ENCODE measurements at regions not wholly inside any gene's neighbourhood (a gene's known extent, or its start where the extent isn't known, plus 50 kb on each side); places are given as distances from the start of the nearest gene placed in this dataset.

GRCh38 chr9:693201-694091 lies 148.1 kb upstream of the DMRT1 start:
- Histone ChIP-seq H3K4me1 (ENCODE audit: control insufficient read depth, insufficient read depth, low read length) (peaks cover 28% of the 10 kb centered on the region), H3K9me3 (ENCODE audit: control insufficient read depth, low read length) (no peaks in the 10 kb centered on the region), H3K9ac (ENCODE audit: low read length) (no peak overlapping the region), H3K36me3 (ENCODE audit: control insufficient read depth, insufficient read depth, low read length) (no peaks in the 10 kb centered on the region), H3K27me3 (ENCODE audit: control insufficient read depth, insufficient read depth, low read length) (no peaks in the 10 kb centered on the region), H3K4me3 (ENCODE audit: low read length) (no peak overlapping the region)

GRCh38 chr9:694092-694402 lies 147.4 kb upstream of the DMRT1 start:
- no peaks in the 10 kb centered on the region for H3K27me3 ChIP-seq (ENCODE audit: control insufficient read depth, insufficient read depth, low read length)
- no peak overlapping the region for H3K9ac ChIP-seq (ENCODE audit: low read length)
- H3K9me3 ChIP-seq (ENCODE audit: control insufficient read depth, low read length) = no peaks in the 10 kb centered on the region
- H3K4me3 ChIP-seq (ENCODE audit: low read length) = no peak overlapping the region
- H3K36me3 ChIP-seq (ENCODE audit: control insufficient read depth, insufficient read depth, low read length) = no peaks in the 10 kb centered on the region
- peaks cover 28% of the 10 kb centered on the region for H3K4me1 ChIP-seq (ENCODE audit: control insufficient read depth, insufficient read depth, low read length)

- no peak overlapping the region for H3K4me3 ChIP-seq (ENCODE audit: low read length)
- H3K27me3 ChIP-seq (ENCODE audit: control insufficient read depth, insufficient read depth, low read length) = no peaks in the 10 kb centered on the region
- H3K36me3 ChIP-seq (ENCODE audit: control insufficient read depth, insufficient read depth, low read length) = no peaks in the 10 kb centered on the region
- no peaks in the 10 kb centered on the region for H3K9me3 ChIP-seq (ENCODE audit: control insufficient read depth, low read length)
- no peak overlapping the region for H3K9ac ChIP-seq (ENCODE audit: low read length)
- H3K4me1 ChIP-seq (ENCODE audit: control insufficient read depth, insufficient read depth, low read length) = peaks cover 28% of the 10 kb centered on the region
These were observed 146.9 kb upstream of the DMRT1 start for GRCh38 chr9:694403-695154.

- Histone ChIP-seq H3K9ac (ENCODE audit: low read length) (no peak overlapping the region), H3K4me3 (ENCODE audit: low read length) (no peak overlapping the region), H3K4me1 (ENCODE audit: control insufficient read depth, insufficient read depth, low read length) (peaks cover 28% of the 10 kb centered on the region), H3K36me3 (ENCODE audit: control insufficient read depth, insufficient read depth, low read length) (no peaks in the 10 kb centered on the region), H3K27me3 (ENCODE audit: control insufficient read depth, insufficient read depth, low read length) (no peaks in the 10 kb centered on the region), H3K9me3 (ENCODE audit: control insufficient read depth, low read length) (no peaks in the 10 kb centered on the region)
These were observed 146.2 kb upstream of the DMRT1 start for GRCh38 chr9:695252-695651.

GRCh38 chr9:696332-697323 lies 144.9 kb upstream of the DMRT1 start:
- Histone ChIP-seq H3K4me3 (ENCODE audit: low read length) (no peak overlapping the region), H3K36me3 (ENCODE audit: control insufficient read depth, insufficient read depth, low read length) (no peaks in the 10 kb centered on the region), H3K4me1 (ENCODE audit: control insufficient read depth, insufficient read depth, low read length) (peaks cover 21% of the 10 kb centered on the region), H3K27me3 (ENCODE audit: control insufficient read depth, insufficient read depth, low read length) (no peaks in the 10 kb centered on the region), H3K9ac (ENCODE audit: low read length) (no peak overlapping the region), H3K9me3 (ENCODE audit: control insufficient read depth, low read length) (no peaks in the 10 kb centered on the region)

GRCh38 chr9:698276-698675 lies 143.2 kb upstream of the DMRT1 start:
- no peak overlapping the region for H3K4me3 ChIP-seq (ENCODE audit: low read length)
- H3K4me1 ChIP-seq (ENCODE audit: control insufficient read depth, insufficient read depth, low read length) = peaks cover 14% of the 10 kb centered on the region
- no peaks in the 10 kb centered on the region for H3K9me3 ChIP-seq (ENCODE audit: control insufficient read depth, low read length)
- H3K9ac ChIP-seq (ENCODE audit: low read length) = no peak overlapping the region
- no peaks in the 10 kb centered on the region for H3K36me3 ChIP-seq (ENCODE audit: control insufficient read depth, insufficient read depth, low read length)
- H3K27me3 ChIP-seq (ENCODE audit: control insufficient read depth, insufficient read depth, low read length) = no peaks in the 10 kb centered on the region

GRCh38 chr9:698954-699353 lies 142.5 kb upstream of the DMRT1 start:
- H3K4me3 ChIP-seq (ENCODE audit: low read length) = no peak overlapping the region
- no peaks in the 10 kb centered on the region for H3K27me3 ChIP-seq (ENCODE audit: control insufficient read depth, insufficient read depth, low read length)
- no peaks in the 10 kb centered on the region for H3K9me3 ChIP-seq (ENCODE audit: control insufficient read depth, low read length)
- H3K9ac ChIP-seq (ENCODE audit: low read length) = no peak overlapping the region
- H3K4me1 ChIP-seq (ENCODE audit: control insufficient read depth, insufficient read depth, low read length) = peaks cover 7% of the 10 kb centered on the region
- no peaks in the 10 kb centered on the region for H3K36me3 ChIP-seq (ENCODE audit: control insufficient read depth, insufficient read depth, low read length)

- peaks cover 7% of the 10 kb centered on the region for H3K4me1 ChIP-seq (ENCODE audit: control insufficient read depth, insufficient read depth, low read length)
- H3K4me3 ChIP-seq (ENCODE audit: low read length) = no peak overlapping the region
- no peaks in the 10 kb centered on the region for H3K9me3 ChIP-seq (ENCODE audit: control insufficient read depth, low read length)
- H3K27me3 ChIP-seq (ENCODE audit: control insufficient read depth, insufficient read depth, low read length) = no peaks in the 10 kb centered on the region
- no peak overlapping the region for H3K9ac ChIP-seq (ENCODE audit: low read length)
- no peaks in the 10 kb centered on the region for H3K36me3 ChIP-seq (ENCODE audit: control insufficient read depth, insufficient read depth, low read length)
These were observed 142.1 kb upstream of the DMRT1 start for GRCh38 chr9:699396-699795.

- Histone ChIP-seq H3K9me3 (ENCODE audit: control insufficient read depth, low read length) (no peaks in the 10 kb centered on the region), H3K27me3 (ENCODE audit: control insufficient read depth, insufficient read depth, low read length) (no peaks in the 10 kb centered on the region), H3K4me1 (ENCODE audit: control insufficient read depth, insufficient read depth, low read length) (peaks cover 7% of the 10 kb centered on the region), H3K4me3 (ENCODE audit: low read length) (no peak overlapping the region), H3K9ac (ENCODE audit: low read length) (no peak overlapping the region), H3K36me3 (ENCODE audit: control insufficient read depth, insufficient read depth, low read length) (no peaks in the 10 kb centered on the region)
These were observed 140.9 kb upstream of the DMRT1 start for GRCh38 chr9:700365-701282.

GRCh38 chr9:703392-703791 lies 138.1 kb upstream of the DMRT1 start:
- no peaks in the 10 kb centered on the region for H3K4me1 ChIP-seq (ENCODE audit: control insufficient read depth, insufficient read depth, low read length)
- no peaks in the 10 kb centered on the region for H3K9me3 ChIP-seq (ENCODE audit: control insufficient read depth, low read length)
- no peak overlapping the region for H3K4me3 ChIP-seq (ENCODE audit: low read length)
- H3K9ac ChIP-seq (ENCODE audit: low read length) = no peak overlapping the region
- H3K27me3 ChIP-seq (ENCODE audit: control insufficient read depth, insufficient read depth, low read length) = no peaks in the 10 kb centered on the region
- no peaks in the 10 kb centered on the region for H3K36me3 ChIP-seq (ENCODE audit: control insufficient read depth, insufficient read depth, low read length)

GRCh38 chr9:706073-706472 lies 135.4 kb upstream of the DMRT1 start:
- Histone ChIP-seq H3K9me3 (ENCODE audit: control insufficient read depth, low read length) (no peaks in the 10 kb centered on the region), H3K36me3 (ENCODE audit: control insufficient read depth, insufficient read depth, low read length) (no peaks in the 10 kb centered on the region), H3K27me3 (ENCODE audit: control insufficient read depth, insufficient read depth, low read length) (no peaks in the 10 kb centered on the region), H3K4me1 (ENCODE audit: control insufficient read depth, insufficient read depth, low read length) (peaks cover 8% of the 10 kb centered on the region), H3K9ac (ENCODE audit: low read length) (peak overlapping the region; percentile 4), H3K4me3 (ENCODE audit: low read length) (no peak overlapping the region)
